WTC11 (cell line): ENCODE measurements at regions not wholly inside any gene's neighbourhood (a gene's known extent, or its start where the extent isn't known, plus 50 kb on each side); places are given as distances from the start of the nearest gene placed in this dataset.

ENCODE experiments used
- ATAC-seq: fragments of 200-7000 bp; cut with Tn5 transposase; 2 replicates; pipeline ENCODE4 v1.10.0; 2021; ENCODE audit warnings: mild to moderate bottlenecking, moderate library complexity
- CTCF ChIA-PET: fragments of 300-600 bp; sonication (Branson Sonifier 250); formaldehyde crosslinking; loops from one replicate; lab custom pipeline; 2021; ENCODE audit warnings: antibody characterized with exemption; lab: Charles Lee
- POLR2A ChIA-PET: fragments of 350-600 bp; sonication (Branson Sonifier 250); formaldehyde crosslinking; loops from one replicate; lab custom pipeline; 2021; ENCODE audit warnings: antibody characterized with exemption; lab: Charles Lee
- DNase-seq: peaks from one replicate; pipeline ENCODE4 v3.0.0; 2021; ENCODE audit warnings: low spot score
- H3K27ac Mint-ChIP-seq: 2 replicates; pipeline ENCODE4 v1.8.0; 2021; ENCODE audit warnings: mixed read lengths
- H3K27me3 Mint-ChIP-seq: 2 replicates; pipeline ENCODE4 v1.8.0; 2021; ENCODE audit warnings: low read depth, mild to moderate bottlenecking, moderate library complexity, mixed read lengths
- H3K36me3 Mint-ChIP-seq: 2 replicates; pipeline ENCODE4 v1.8.0; 2021; ENCODE audit warnings: mixed read lengths
- H3K4me1 Mint-ChIP-seq: 2 replicates; pipeline ENCODE4 v1.8.0; 2022; ENCODE audit warnings: mixed read lengths
- H3K4me3 Mint-ChIP-seq: 2 replicates; pipeline ENCODE4 v1.8.0; 2021; ENCODE audit warnings: mild to moderate bottlenecking, moderate library complexity, mixed read lengths
- H3K9me3 Mint-ChIP-seq: 2 replicates; pipeline ENCODE4 v1.8.0; 2021; ENCODE audit warnings: mixed read lengths
- CTCF ChIP-seq: fragments of 200-600 bp; IDR thresholded peaks from 2 replicates; pipeline ENCODE4 v1.8.0; 2022; ENCODE audit warnings: antibody characterized with exemption
- ETV6 ChIP-seq: sonication (generic); formaldehyde crosslinking; IDR thresholded peaks from 2 replicates; pipeline ENCODE4 v1.8.1; 2022; ENCODE audit warnings: mild to moderate bottlenecking, missing genetic modification reagents
- GRHL2 ChIP-seq: fragments of 250-450 bp; sonication (Bioruptor Pico); IDR thresholded peaks from 2 replicates; pipeline ENCODE4 v1.8.0; 2022; ENCODE audit warnings: mild to moderate bottlenecking, moderate library complexity; ENCODE audit not compliant: insufficient replicate concordance, severe bottlenecking
- HMGA2 ChIP-seq: fragments of 250-450 bp; sonication (Bioruptor Pico); IDR thresholded peaks from 2 replicates; pipeline ENCODE4 v1.4.0; 2021; ENCODE audit warnings: mild to moderate bottlenecking, moderate library complexity
- NFE2L1 ChIP-seq: sonication (generic); formaldehyde crosslinking; IDR thresholded peaks from 2 replicates; pipeline ENCODE4 v1.8.1; 2023; ENCODE audit warnings: missing genetic modification reagents
- NFYB ChIP-seq: sonication (generic); formaldehyde crosslinking; conservative IDR thresholded peaks from 2 replicates; pipeline ENCODE4 v1.8.0; 2022; ENCODE audit warnings: low read depth, missing genetic modification reagents
- USF1 ChIP-seq: sonication (generic); formaldehyde crosslinking; IDR thresholded peaks from 2 replicates; pipeline ENCODE4 v1.8.0; 2022; ENCODE audit warnings: mild to moderate bottlenecking, missing genetic modification reagents
- ZBTB21 ChIP-seq: sonication (generic); formaldehyde crosslinking; IDR thresholded peaks from 2 replicates; pipeline ENCODE4 v1.8.1; 2023; ENCODE audit warnings: mild to moderate bottlenecking, missing genetic modification reagents, borderline replicate concordance
- ZNF232 ChIP-seq: sonication (generic); formaldehyde crosslinking; IDR thresholded peaks from 2 replicates; pipeline ENCODE4 v1.8.0; 2022; ENCODE audit warnings: mild to moderate bottlenecking, missing genetic modification reagents
- ZNF317 ChIP-seq: sonication (generic); formaldehyde crosslinking; IDR thresholded peaks from 2 replicates; pipeline ENCODE4 v1.8.1; 2023; ENCODE audit warnings: low read depth, mild to moderate bottlenecking, moderate library complexity, missing genetic modification reagents, borderline replicate concordance
- ZSCAN18 ChIP-seq: fragments of 250-450 bp; sonication (Bioruptor Pico); IDR thresholded peaks from 2 replicates; pipeline ENCODE4 v2.1.2; 2022; ENCODE audit warnings: mild to moderate bottlenecking, moderate library complexity
- TF ChIP-seq, protein P1 (sequence below): sonication (generic); formaldehyde crosslinking; IDR thresholded peaks from 2 replicates; pipeline ENCODE4 v1.8.1; 2022; ENCODE audit warnings: mild to moderate bottlenecking, moderate library complexity, missing genetic modification reagents
- TF ChIP-seq, protein P2 (sequence below): sonication (generic); formaldehyde crosslinking; conservative IDR thresholded peaks from 2 replicates; pipeline ENCODE4 v1.8.1; 2023; ENCODE audit warnings: mild to moderate bottlenecking, low read depth, missing genetic modification reagents, moderate library complexity
- TF ChIP-seq, protein P3 (sequence below): sonication (generic); formaldehyde crosslinking; conservative IDR thresholded peaks from 2 replicates; pipeline ENCODE4 v1.8.1; 2022; ENCODE audit warnings: mild to moderate bottlenecking, missing genetic modification reagents
- TF ChIP-seq, protein P4 (sequence below): fragments of 250-450 bp; sonication (Bioruptor Pico); IDR thresholded peaks from 2 replicates; pipeline ENCODE4 v1.8.0; 2021; ENCODE audit warnings: mild to moderate bottlenecking
- TF ChIP-seq, protein P5 (sequence below): sonication (generic); formaldehyde crosslinking; IDR thresholded peaks from 2 replicates; pipeline ENCODE4 v1.8.1; 2023; ENCODE audit warnings: mild to moderate bottlenecking, missing genetic modification reagents, borderline replicate concordance
- TF ChIP-seq, protein P6 (sequence below): sonication (generic); formaldehyde crosslinking; IDR thresholded peaks from 2 replicates; pipeline ENCODE4 v1.8.1; 2022; ENCODE audit warnings: mild to moderate bottlenecking, missing genetic modification reagents, moderate library complexity, borderline replicate concordance

- CTCF ChIA-PET, result interaction anchor here (0.5 to 1.7 kb wide), 4 partner anchors 10 to 255 kb away, joined by 3 to 6 read pairs (median 4); partner anchors contain the start of gene NECTIN1
- H3K27me3 Mint-ChIP-seq, result peaks cover 7% of the 10 kb centered on the region
- no peak for DNase-seq
- no peaks in the 10 kb centered on the region for H3K36me3 Mint-ChIP-seq
- TF ChIP-seq GRHL2 (CRISPR knock-in tag) (no peak), CTCF (no peak), HMGA2 (no peak), NFYB (CRISPR knock-in tag) (no peak), NFE2L1 (CRISPR knock-in tag) (no peak), ZBTB21 (CRISPR knock-in tag) (no peak), ETV6 (no peak), USF1 (CRISPR knock-in tag) (no peak), ZNF232 (CRISPR knock-in tag) (no peak), ZNF317 (CRISPR knock-in tag) (no peak), ZSCAN18 (CRISPR knock-in tag) (no peak)
- TF ChIP-seq, protein P1, sequence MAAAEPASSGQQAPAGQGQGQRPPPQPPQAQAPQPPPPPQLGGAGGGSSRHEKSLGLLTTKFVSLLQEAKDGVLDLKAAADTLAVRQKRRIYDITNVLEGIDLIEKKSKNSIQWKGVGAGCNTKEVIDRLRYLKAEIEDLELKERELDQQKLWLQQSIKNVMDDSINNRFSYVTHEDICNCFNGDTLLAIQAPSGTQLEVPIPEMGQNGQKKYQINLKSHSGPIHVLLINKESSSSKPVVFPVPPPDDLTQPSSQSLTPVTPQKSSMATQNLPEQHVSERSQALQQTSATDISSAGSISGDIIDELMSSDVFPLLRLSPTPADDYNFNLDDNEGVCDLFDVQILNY (CRISPR knock-in tag), result no peak
- TF ChIP-seq, protein P2, sequence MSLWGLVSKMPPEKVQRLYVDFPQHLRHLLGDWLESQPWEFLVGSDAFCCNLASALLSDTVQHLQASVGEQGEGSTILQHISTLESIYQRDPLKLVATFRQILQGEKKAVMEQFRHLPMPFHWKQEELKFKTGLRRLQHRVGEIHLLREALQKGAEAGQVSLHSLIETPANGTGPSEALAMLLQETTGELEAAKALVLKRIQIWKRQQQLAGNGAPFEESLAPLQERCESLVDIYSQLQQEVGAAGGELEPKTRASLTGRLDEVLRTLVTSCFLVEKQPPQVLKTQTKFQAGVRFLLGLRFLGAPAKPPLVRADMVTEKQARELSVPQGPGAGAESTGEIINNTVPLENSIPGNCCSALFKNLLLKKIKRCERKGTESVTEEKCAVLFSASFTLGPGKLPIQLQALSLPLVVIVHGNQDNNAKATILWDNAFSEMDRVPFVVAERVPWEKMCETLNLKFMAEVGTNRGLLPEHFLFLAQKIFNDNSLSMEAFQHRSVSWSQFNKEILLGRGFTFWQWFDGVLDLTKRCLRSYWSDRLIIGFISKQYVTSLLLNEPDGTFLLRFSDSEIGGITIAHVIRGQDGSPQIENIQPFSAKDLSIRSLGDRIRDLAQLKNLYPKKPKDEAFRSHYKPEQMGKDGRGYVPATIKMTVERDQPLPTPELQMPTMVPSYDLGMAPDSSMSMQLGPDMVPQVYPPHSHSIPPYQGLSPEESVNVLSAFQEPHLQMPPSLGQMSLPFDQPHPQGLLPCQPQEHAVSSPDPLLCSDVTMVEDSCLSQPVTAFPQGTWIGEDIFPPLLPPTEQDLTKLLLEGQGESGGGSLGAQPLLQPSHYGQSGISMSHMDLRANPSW (CRISPR knock-in tag), result no peak
- TF ChIP-seq, protein P3, sequence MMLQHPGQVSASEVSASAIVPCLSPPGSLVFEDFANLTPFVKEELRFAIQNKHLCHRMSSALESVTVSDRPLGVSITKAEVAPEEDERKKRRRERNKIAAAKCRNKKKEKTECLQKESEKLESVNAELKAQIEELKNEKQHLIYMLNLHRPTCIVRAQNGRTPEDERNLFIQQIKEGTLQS, result no peak
- TF ChIP-seq, protein P4, sequence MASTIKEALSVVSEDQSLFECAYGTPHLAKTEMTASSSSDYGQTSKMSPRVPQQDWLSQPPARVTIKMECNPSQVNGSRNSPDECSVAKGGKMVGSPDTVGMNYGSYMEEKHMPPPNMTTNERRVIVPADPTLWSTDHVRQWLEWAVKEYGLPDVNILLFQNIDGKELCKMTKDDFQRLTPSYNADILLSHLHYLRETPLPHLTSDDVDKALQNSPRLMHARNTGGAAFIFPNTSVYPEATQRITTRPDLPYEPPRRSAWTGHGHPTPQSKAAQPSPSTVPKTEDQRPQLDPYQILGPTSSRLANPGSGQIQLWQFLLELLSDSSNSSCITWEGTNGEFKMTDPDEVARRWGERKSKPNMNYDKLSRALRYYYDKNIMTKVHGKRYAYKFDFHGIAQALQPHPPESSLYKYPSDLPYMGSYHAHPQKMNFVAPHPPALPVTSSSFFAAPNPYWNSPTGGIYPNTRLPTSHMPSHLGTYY, result no peak
- TF ChIP-seq, protein P5, sequence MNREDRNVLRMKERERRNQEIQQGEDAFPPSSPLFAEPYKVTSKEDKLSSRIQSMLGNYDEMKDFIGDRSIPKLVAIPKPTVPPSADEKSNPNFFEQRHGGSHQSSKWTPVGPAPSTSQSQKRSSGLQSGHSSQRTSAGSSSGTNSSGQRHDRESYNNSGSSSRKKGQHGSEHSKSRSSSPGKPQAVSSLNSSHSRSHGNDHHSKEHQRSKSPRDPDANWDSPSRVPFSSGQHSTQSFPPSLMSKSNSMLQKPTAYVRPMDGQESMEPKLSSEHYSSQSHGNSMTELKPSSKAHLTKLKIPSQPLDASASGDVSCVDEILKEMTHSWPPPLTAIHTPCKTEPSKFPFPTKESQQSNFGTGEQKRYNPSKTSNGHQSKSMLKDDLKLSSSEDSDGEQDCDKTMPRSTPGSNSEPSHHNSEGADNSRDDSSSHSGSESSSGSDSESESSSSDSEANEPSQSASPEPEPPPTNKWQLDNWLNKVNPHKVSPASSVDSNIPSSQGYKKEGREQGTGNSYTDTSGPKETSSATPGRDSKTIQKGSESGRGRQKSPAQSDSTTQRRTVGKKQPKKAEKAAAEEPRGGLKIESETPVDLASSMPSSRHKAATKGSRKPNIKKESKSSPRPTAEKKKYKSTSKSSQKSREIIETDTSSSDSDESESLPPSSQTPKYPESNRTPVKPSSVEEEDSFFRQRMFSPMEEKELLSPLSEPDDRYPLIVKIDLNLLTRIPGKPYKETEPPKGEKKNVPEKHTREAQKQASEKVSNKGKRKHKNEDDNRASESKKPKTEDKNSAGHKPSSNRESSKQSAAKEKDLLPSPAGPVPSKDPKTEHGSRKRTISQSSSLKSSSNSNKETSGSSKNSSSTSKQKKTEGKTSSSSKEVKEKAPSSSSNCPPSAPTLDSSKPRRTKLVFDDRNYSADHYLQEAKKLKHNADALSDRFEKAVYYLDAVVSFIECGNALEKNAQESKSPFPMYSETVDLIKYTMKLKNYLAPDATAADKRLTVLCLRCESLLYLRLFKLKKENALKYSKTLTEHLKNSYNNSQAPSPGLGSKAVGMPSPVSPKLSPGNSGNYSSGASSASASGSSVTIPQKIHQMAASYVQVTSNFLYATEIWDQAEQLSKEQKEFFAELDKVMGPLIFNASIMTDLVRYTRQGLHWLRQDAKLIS (CRISPR knock-in tag), result no peak
- TF ChIP-seq, protein P6, sequence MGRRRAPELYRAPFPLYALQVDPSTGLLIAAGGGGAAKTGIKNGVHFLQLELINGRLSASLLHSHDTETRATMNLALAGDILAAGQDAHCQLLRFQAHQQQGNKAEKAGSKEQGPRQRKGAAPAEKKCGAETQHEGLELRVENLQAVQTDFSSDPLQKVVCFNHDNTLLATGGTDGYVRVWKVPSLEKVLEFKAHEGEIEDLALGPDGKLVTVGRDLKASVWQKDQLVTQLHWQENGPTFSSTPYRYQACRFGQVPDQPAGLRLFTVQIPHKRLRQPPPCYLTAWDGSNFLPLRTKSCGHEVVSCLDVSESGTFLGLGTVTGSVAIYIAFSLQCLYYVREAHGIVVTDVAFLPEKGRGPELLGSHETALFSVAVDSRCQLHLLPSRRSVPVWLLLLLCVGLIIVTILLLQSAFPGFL, result no peak
- TF ChIP-seq, all 79 proteins: peak for 0
- H3K27ac Mint-ChIP-seq, result no peak overlapping the region
- H3K4me3 Mint-ChIP-seq, result no peak overlapping the region
- ATAC-seq, result no peak
- no peaks in the 10 kb centered on the region for H3K9me3 Mint-ChIP-seq
- 0 out of 2 replicates have a peak, but pooled peaks cover 3% of the 10 kb centered on the region for H3K4me1 Mint-ChIP-seq
- POLR2A ChIA-PET, result no interaction called here
These were observed 154.1 kb downstream of the TRIM29 start for GRCh38 chr11:119983816-119984215.
